GM12873 (cell line): ENCODE measurements at regions not wholly inside any gene's neighbourhood (a gene's known extent, or its start where the extent isn't known, plus 50 kb on each side); places are given as distances from the start of the nearest gene placed in this dataset.

Experiments used
- CTCF ChIP-seq: IDR thresholded peaks from 2 replicates; pipeline ENCODE4 v1.5.1; 2012; ENCODE audit warnings: low read depth, mild to moderate bottlenecking, moderate library complexity, low read length, control low read depth; ENCODE audit not compliant: insufficient read depth; ENCODE audit errors: missing control alignments

DNA sequence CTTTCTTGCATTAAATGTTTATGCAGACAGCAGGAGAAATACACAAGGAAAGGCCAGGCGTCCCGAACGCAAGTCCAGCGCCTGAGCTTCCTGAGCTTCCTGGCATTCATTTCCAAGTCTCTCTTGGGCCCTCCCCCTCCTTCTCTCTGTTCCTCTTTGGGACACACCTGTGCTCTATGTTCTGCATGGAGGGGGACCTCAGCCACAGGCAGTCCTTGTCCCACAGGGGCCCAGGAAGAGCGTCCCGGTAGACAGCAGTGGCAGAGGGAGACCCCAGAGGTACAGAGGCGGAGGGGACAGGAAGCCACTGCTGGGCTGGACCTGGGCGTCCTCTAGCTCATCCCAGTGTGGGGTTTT lies 221.3 kb downstream of the C9orf50 start:
- TF ChIP-seq CTCF: no peak

- no peak for TF ChIP-seq CTCF
Observed at GRCh38 chr9:129398961-129399633, 221.0 kb upstream of the IER5L start.

DNA sequence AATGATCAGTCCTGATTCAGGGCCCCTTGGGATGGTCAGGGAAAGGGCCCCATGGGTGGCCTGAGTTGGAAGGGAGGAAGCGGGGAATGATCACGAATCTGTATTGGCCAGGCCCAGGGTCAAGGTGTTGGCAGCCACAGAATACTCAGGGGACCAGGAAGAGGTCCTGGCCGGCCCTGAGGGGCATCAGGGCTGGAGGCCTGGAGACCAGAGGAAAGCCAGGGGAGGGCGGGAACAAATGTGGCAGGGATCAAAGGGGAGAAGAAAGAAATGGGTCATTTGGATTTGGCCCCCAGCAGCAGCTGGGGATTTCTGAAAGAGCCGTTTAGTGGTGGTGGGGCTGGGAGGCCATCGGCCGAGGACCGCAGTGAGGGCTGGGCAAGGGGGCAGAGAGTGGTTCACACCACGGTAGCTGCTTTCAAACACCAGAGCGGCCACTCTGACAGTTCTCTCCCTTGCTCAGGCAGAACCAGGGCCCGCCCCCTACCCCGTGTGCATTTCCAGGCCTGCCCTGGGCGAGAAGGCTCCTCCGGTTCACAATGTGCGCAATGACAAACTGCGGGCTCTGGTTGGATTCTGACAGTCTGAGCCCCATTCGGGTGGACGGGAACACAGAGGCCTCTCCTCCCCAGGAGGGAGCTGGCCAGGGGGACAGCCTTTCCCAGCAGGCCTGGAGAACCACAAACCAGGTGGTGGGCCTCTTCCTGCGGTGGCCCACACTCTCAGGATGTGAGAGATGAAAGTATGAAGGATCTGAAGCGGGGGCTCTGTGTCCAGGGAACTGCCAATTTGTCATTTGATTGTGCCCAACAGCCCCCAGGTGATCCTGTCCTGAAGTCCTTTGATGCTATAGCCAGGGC lies 220.3 kb upstream of the IER5L start:
- no peak for TF ChIP-seq CTCF

DNA sequence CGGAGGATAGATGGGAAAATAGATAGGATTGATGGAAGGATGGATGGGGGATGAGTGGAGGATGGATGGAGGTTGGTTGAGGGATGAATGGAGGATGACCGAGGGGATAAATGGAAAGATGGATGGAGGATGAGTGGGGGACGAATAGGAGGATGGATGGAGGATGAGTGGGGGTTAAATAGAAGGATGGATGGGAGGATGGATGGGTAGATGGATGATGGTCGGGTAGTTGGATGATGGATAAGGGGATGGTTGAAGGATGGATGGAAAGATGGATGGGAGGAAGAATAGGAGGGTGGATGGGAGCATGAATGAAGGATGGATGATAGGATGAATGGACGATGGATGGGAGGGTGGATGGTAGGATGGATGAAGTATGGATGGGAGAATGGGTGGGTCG lies 219.3 kb upstream of the IER5L start:
- TF ChIP-seq CTCF: no peak

- TF ChIP-seq CTCF: no peak
Observed at GRCh38 chr9:129396365-129396708, 218.3 kb upstream of the IER5L start.

DNA sequence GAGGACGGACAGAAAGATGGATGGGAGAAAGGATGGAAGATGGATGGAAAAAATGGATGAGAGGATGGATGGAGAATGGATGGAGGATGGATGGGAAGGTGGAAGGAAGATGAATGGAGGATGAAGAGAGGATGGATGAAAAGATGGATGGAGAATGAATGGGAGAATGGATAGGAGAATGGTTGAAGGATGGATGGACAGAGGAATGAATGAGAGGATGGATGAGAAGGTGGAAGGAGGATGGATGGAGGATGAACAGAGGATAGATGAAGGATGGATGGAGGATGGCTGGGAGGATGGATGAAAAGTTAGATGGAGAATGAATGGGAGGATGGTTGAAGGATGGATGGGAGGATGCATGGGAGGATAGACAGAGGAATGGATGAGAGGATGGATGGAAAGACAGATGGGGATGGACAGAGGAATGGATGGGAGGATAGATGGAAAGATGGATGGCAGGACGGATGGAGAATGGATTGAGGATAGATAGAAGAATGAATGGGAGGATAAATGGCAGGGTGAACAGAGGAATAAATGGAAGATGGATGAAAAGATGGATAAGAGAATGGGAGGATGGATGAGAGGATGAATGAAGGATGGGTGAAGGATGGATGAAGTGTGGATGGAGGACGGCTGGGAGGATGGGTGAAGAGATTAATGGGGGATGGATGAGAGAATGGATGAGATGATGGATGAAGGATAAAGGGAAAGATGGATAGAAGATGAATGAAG lies 217.7 kb upstream of the IER5L start:
- TF ChIP-seq CTCF: no peak

DNA sequence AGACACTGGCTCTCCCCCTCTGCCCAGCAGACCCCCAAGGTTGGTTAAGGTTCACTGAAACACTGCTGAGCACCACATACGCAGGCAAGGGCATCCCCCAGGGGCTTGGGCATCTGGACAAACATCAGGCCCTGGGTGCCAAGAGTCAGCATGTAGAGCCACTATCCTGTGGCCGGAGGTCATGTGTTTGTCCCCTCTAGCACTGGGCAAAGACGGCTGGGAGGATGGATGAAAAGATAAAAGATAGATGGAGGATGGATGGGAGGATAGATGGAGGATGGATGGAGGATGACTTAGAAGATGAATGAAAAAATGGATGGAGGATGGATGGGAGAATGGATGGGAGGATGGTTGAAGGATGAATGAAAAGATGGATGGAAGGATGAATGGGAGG lies 216.8 kb upstream of the IER5L start:
- no peak for TF ChIP-seq CTCF
